Upper lobe of left lung (tissue), 4 donors: ENCODE measurements at regions not wholly inside any gene's neighbourhood (a gene's known extent, or its start where the extent isn't known, plus 50 kb on each side); places are given as distances from the start of the nearest gene placed in this dataset.

Experiments
- POLR2A ChIP-seq, 4 donors: fragments of 450-650 bp; IDR thresholded peaks; one replicate each; pipeline ENCODE4 v1.5.1; 2016 to 2017; ENCODE audit warnings: antibody characterized with exemption in 4 of 4, mild to moderate bottlenecking in 2 of 4
- TF ChIP-seq, protein P1 (sequence below), 6 experiments: fragments of 450-650 bp in 4 of 6; fragments of 200-600 bp in 2 of 6; sonication (generic) in 2 of 6; IDR thresholded peaks; one replicate each; pipeline ENCODE4 v1.5.1; 2016 to 2019; ENCODE audit warnings: antibody characterized with exemption in 6 of 6

DNA sequence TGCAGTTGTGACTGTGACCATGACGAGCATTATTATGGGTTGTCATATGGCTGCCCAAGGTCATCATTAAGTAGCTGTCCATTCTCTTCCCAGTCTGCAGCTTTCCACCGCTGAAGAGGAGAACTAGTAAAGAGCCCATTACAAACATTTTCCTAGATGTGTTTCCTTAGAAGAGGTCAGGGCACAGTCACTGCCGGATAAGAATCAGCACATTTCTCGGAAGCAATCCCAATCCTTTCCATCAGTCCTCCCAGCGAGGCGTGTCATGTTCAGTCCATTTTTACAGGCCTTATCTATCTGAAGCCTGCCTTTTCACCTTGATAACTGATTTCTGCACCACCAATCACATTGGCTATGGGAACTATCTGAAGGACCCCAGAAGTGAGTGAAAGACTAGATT lies 319.9 kb upstream of the SLC14A2 start:
- no peak for TF ChIP-seq POLR2A (IDR thresholded peaks at IDR 0.05)
- TF ChIP-seq, protein P1, sequence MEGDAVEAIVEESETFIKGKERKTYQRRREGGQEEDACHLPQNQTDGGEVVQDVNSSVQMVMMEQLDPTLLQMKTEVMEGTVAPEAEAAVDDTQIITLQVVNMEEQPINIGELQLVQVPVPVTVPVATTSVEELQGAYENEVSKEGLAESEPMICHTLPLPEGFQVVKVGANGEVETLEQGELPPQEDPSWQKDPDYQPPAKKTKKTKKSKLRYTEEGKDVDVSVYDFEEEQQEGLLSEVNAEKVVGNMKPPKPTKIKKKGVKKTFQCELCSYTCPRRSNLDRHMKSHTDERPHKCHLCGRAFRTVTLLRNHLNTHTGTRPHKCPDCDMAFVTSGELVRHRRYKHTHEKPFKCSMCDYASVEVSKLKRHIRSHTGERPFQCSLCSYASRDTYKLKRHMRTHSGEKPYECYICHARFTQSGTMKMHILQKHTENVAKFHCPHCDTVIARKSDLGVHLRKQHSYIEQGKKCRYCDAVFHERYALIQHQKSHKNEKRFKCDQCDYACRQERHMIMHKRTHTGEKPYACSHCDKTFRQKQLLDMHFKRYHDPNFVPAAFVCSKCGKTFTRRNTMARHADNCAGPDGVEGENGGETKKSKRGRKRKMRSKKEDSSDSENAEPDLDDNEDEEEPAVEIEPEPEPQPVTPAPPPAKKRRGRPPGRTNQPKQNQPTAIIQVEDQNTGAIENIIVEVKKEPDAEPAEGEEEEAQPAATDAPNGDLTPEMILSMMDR (IDR thresholded peaks at IDR 0.05), result no peak
